HepG2 (cell line): ENCODE measurements at regions not wholly inside any gene's neighbourhood (a gene's known extent, or its start where the extent isn't known, plus 50 kb on each side); places are given as distances from the start of the nearest gene placed in this dataset.

Source experiments
- CCAR2 ChIP-seq: fragments of 200-400 bp; formaldehyde crosslinking; optimal IDR thresholded peaks from 2 replicates; pipeline ENCODE3; 2018; ENCODE audit warnings: low read depth, mild to moderate bottlenecking, low read length, moderate library complexity
- CREB1 ChIP-seq, 2 experiments: fragments of 450-650 bp in 1 of 2; IDR thresholded peaks; 2 replicates each; pipeline ENCODE4 v1.6.1; 2016 to 2017; ENCODE audit warnings: control low read depth in 1 of 2, mild to moderate bottlenecking in 1 of 2, missing compliant biosample characterization in 1 of 2, missing genetic modification characterization in 1 of 2
- DRAP1 ChIP-seq: IDR thresholded peaks from 2 replicates; pipeline ENCODE4 v1.6.1; 2016; ENCODE audit warnings: missing genetic modification reagents, missing compliant biosample characterization
- ELF3 ChIP-seq: IDR thresholded peaks from 2 replicates; pipeline ENCODE4 v1.6.1; 2016; ENCODE audit warnings: missing genetic modification reagents, missing compliant biosample characterization
- GTF3A ChIP-seq: sonication (generic); formaldehyde crosslinking; conservative IDR thresholded peaks from 2 replicates; pipeline ENCODE4 v1.4.0; 2020; ENCODE audit warnings: mild to moderate bottlenecking, missing genetic modification reagents
- HMGXB4 ChIP-seq, 2 experiments: sonication (generic) in 1 of 2; formaldehyde crosslinking in 1 of 2; IDR thresholded peaks; 2 replicates each; pipeline versions ENCODE4 v1.4.0 to v1.6.1; 2018 to 2020; ENCODE audit warnings: missing genetic modification reagents in 2 of 2, borderline replicate concordance in 1 of 2, low read depth in 1 of 2, mild to moderate bottlenecking in 1 of 2, missing biosample characterization in 1 of 2
- HOXA3 ChIP-seq: sonication (generic); formaldehyde crosslinking; IDR thresholded peaks from 2 replicates; pipeline ENCODE4 v1.5.0; 2020; ENCODE audit warnings: missing genetic modification reagents
- MTA1 ChIP-seq: sonication (generic); formaldehyde crosslinking; IDR thresholded peaks from 2 replicates; pipeline ENCODE4 v1.4.0; 2020; ENCODE audit warnings: missing genetic modification reagents, mild to moderate bottlenecking, borderline replicate concordance
- PRPF4 ChIP-seq: fragments of 200-400 bp; formaldehyde crosslinking; IDR thresholded peaks from 2 replicates; pipeline ENCODE4 v1.6.1; 2016; ENCODE audit warnings: low read length, low read depth; ENCODE audit not compliant: poor library complexity, severe bottlenecking
- RBFOX2 ChIP-seq: fragments of 200-400 bp; formaldehyde crosslinking; IDR thresholded peaks from 2 replicates; pipeline ENCODE4 v1.6.1; 2017; ENCODE audit warnings: low read depth, mild to moderate bottlenecking, low read length
- SUZ12 ChIP-seq: fragments of 150-350 bp; IDR thresholded peaks from 2 replicates; pipeline ENCODE4 v1.6.1; 2014; ENCODE audit warnings: low read depth, low read length
- ZFP37 ChIP-seq: sonication (generic); formaldehyde crosslinking; IDR thresholded peaks from 2 replicates; pipeline ENCODE4 v1.4.0; 2020; ENCODE audit warnings: missing genetic modification reagents, borderline replicate concordance
- ZGPAT ChIP-seq: IDR thresholded peaks from 2 replicates; pipeline ENCODE4 v1.6.1; 2016; ENCODE audit warnings: mild to moderate bottlenecking
- ZNF180 ChIP-seq: sonication (generic); formaldehyde crosslinking; IDR thresholded peaks from 2 replicates; pipeline ENCODE4 v1.4.0; 2020; ENCODE audit warnings: low read depth, missing genetic modification reagents, borderline replicate concordance
- ZNF207 ChIP-seq: fragments of 450-650 bp; IDR thresholded peaks from 2 replicates; pipeline ENCODE4 v1.6.1; 2016; ENCODE audit warnings: antibody characterized with exemption, borderline replicate concordance
- ZNF331 ChIP-seq: sonication (generic); formaldehyde crosslinking; IDR thresholded peaks from 2 replicates; pipeline ENCODE4 v1.4.0; 2020; ENCODE audit warnings: missing genetic modification reagents
- ZNF644 ChIP-seq: IDR thresholded peaks from 2 replicates; pipeline ENCODE4 v1.6.1; 2016; ENCODE audit warnings: low read depth
- ZNF772 ChIP-seq: sonication (generic); formaldehyde crosslinking; IDR thresholded peaks from 2 replicates; pipeline ENCODE4 v1.5.0; 2020; ENCODE audit warnings: mild to moderate bottlenecking, missing genetic modification reagents
- ZNF782 ChIP-seq: sonication (generic); formaldehyde crosslinking; IDR thresholded peaks from 2 replicates; pipeline ENCODE4 v1.4.0; 2020; ENCODE audit warnings: missing genetic modification reagents, mild to moderate bottlenecking, borderline replicate concordance
- TF ChIP-seq, protein P1 (sequence below): IDR thresholded peaks from 2 replicates; pipeline ENCODE4 v1.6.1; 2016; ENCODE audit warnings: missing biosample characterization, missing genetic modification reagents, low read depth
- TF ChIP-seq, protein P2 (sequence below): sonication (generic); formaldehyde crosslinking; IDR thresholded peaks from 2 replicates; pipeline ENCODE4 v1.8.0; 2022; ENCODE audit warnings: missing genetic modification reagents, mild to moderate bottlenecking, moderate library complexity, borderline replicate concordance

DNA sequence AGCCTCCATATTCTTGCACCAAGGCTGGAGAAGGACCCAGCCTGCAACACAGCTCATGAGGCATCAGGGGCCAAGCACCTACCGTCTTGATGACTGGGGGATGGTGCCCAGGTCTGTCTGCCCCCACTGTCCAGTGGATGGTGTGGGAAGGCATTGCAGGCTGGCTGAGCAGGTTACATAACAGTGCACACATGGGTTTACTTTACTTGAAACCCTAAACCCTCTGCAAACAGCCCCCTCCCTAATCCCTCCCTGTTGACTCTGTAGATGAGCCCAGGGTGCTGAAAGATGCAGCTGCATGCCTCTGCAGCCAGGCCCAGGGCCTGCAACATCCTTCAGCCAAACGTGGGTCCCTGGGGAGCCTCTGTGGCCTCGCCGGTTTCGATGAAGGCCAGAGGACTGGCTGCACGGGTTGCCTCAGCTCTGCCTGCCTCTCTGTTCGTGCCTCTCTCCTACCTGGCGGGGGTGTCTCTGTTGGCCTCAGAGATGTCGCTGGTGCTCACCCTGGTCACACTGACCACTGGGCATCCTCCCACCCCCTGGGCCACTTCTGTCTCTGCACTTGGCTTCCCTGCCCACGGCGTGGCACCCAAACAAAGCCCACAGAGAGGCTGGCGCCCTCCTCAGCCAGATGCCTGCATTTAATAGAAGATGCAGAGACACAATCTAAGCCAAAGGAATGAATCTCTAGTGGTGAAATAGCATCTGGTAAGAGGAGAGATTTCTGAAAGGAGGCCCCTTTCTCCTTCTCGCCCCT, 95.1 kb downstream of the METRNL start (continued):
- no peak for TF ChIP-seq GTF3A (CRISPR knock-in tag)
- TF ChIP-seq SUZ12 = no peak
- peak; percentile 89 for TF ChIP-seq MTA1
- TF ChIP-seq ZGPAT (CRISPR knock-in tag) = peak; percentile 79
- TF ChIP-seq RBFOX2 = no peak
- TF ChIP-seq, protein P1, sequence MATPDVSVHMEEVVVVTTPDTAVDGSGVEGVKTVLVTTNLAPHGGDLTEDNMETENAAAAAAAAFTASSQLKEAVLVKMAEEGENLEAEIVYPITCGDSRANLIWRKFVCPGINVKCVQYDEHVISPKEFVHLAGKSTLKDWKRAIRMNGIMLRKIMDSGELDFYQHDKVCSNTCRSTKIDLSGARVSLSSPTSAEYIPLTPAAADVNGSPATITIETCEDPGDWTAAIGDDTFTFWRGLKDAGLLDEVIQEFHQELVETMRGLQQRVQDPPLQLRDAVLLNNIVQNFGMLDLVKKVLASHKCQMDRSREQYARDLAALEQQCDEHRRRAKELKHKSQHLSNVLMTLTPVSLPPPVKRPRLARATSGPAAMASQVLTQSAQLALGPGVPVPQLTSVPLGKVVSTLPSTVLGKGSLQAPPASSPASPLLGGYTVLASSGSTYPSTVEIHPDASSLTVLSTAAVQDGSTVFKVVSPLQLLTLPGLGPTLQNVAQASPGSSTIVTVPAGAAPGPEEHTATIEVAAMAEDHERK (CRISPR knock-in tag) = no peak
- TF ChIP-seq ZNF331 (CRISPR knock-in tag) = peak; percentile 96
- no peak for TF ChIP-seq ZNF207
- no peak for TF ChIP-seq PRPF4
- peak; percentile 89; the same call in 1 of the 2 replicates for TF ChIP-seq ZNF782 (CRISPR knock-in tag)
- TF ChIP-seq, protein P2, sequence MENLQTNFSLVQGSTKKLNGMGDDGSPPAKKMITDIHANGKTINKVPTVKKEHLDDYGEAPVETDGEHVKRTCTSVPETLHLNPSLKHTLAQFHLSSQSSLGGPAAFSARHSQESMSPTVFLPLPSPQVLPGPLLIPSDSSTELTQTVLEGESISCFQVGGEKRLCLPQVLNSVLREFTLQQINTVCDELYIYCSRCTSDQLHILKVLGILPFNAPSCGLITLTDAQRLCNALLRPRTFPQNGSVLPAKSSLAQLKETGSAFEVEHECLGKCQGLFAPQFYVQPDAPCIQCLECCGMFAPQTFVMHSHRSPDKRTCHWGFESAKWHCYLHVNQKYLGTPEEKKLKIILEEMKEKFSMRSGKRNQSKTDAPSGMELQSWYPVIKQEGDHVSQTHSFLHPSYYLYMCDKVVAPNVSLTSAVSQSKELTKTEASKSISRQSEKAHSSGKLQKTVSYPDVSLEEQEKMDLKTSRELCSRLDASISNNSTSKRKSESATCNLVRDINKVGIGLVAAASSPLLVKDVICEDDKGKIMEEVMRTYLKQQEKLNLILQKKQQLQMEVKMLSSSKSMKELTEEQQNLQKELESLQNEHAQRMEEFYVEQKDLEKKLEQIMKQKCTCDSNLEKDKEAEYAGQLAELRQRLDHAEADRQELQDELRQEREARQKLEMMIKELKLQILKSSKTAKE (CRISPR knock-in tag) = peak; percentile 76; the same call in 1 of the 2 replicates
- no peak for TF ChIP-seq CCAR2
- peak; percentile 50 to 71; a peak in 2 of 4 replicates for TF ChIP-seq HMGXB4 (CRISPR knock-in tag; IDR thresholded peaks at IDR 0.05; ENCODE audit: borderline replicate concordance in 1 of 2, low read depth in 1 of 2)
- TF ChIP-seq ZFP37 (CRISPR knock-in tag) = 0 out of 2 replicates have a peak, but pooled peaks have one; percentile 69
- peak; percentile 84 for TF ChIP-seq HOXA3 (CRISPR knock-in tag)
- no peak for TF ChIP-seq ZNF180 (CRISPR knock-in tag)
- TF ChIP-seq ELF3 (CRISPR knock-in tag) = peak; percentile 72
- no peak for TF ChIP-seq CREB1 (IDR thresholded peaks at IDR 0.05)
- no peak for TF ChIP-seq CREB1 (CRISPR knock-in tag; IDR thresholded peaks at IDR 0.05)
- TF ChIP-seq ZNF772 (CRISPR knock-in tag) = peak; percentile 94
- TF ChIP-seq ZNF644 (CRISPR knock-in tag) = peak; percentile 80
- TF ChIP-seq DRAP1 (CRISPR knock-in tag) = 0 out of 2 replicates have a peak, but pooled peaks have one; percentile 31
